ENCODE measurements at regions not wholly inside any gene's neighbourhood (a gene's known extent, or its start where the extent isn't known, plus 50 kb on each side); places are given as distances from the start of the nearest gene placed in this dataset.

DNA sequence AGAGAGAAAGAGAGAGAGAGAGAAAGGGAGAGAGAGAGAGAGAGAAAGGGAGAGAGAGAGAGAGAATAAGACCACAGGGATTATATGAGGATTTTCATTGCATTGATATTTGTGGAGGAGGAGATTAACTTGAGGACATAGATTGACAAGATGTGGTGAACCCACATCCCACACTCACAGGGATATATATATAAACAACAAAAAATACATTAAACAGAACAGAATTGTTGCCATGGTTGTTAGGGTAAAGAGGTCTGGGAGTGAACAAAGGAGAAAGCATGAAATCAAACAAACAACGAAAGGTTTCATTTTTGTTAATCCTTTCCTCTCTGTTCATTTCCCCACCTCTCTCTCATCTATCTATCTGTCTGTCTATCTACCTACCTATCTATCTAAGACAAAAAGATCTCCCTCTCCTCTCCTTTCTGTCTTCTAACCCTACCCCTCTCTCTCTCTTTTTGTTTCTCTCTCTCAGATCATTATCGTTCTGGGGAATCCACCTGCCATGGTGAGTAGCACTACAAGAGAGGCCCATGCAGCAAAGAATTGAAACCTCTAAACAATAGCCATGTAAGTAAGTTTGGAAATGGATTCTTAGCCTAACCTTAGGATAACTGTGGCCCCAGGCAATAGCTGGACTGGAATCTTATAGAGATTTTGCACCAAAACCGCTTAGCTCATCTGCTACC is 280.9 kb downstream of the RAP2B start:
- intact Hi-C loops (cut with micrococcal nuclease; ENCODE audit: unreplicated experiment) = no loop called here
- TF ChIP-seq, protein P1, sequence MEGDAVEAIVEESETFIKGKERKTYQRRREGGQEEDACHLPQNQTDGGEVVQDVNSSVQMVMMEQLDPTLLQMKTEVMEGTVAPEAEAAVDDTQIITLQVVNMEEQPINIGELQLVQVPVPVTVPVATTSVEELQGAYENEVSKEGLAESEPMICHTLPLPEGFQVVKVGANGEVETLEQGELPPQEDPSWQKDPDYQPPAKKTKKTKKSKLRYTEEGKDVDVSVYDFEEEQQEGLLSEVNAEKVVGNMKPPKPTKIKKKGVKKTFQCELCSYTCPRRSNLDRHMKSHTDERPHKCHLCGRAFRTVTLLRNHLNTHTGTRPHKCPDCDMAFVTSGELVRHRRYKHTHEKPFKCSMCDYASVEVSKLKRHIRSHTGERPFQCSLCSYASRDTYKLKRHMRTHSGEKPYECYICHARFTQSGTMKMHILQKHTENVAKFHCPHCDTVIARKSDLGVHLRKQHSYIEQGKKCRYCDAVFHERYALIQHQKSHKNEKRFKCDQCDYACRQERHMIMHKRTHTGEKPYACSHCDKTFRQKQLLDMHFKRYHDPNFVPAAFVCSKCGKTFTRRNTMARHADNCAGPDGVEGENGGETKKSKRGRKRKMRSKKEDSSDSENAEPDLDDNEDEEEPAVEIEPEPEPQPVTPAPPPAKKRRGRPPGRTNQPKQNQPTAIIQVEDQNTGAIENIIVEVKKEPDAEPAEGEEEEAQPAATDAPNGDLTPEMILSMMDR (IDR thresholded peaks at IDR 0.05; ENCODE audit: insufficient read depth in 1 of 2, low read depth in 1 of 2, low read length in 1 of 2, severe bottlenecking in 1 of 2, unreplicated experiment in 1 of 2) = no peak
- Mint-ChIP-seq H3K36me3 (ENCODE audit: insufficient read depth, unreplicated experiment) (no peaks in the 10 kb centered on the region), H3K27ac (ENCODE audit: unreplicated experiment) (no peak overlapping the region), H3K4me1 (ENCODE audit: low read depth, unreplicated experiment) (peaks cover 5% of the 10 kb centered on the region), H3K9me3 (ENCODE audit: unreplicated experiment) (no peaks in the 10 kb centered on the region), H3K4me3 (ENCODE audit: unreplicated experiment) (no peak overlapping the region), H3K27me3 (ENCODE audit: insufficient read depth, unreplicated experiment) (no peaks in the 10 kb centered on the region)
- POLR2A ChIA-PET = no interaction called here
- H3K9me3 ChIP-seq = no peaks in the 10 kb centered on the region
- no TSS peak for BruUV-seq (replicated peaks)
- DNase-seq = no peak
- H3K36me3 ChIP-seq (ENCODE audit: control insufficient read depth, insufficient read depth, low read length) = no peaks in the 10 kb centered on the region
- no peaks in the 10 kb centered on the region for H3K4me1 ChIP-seq
- H3K27me3 ChIP-seq (replicated peaks; ENCODE audit: control insufficient read depth, insufficient read depth, low read length) = no peaks in the 10 kb centered on the region
- H3K4me3 ChIP-seq (ENCODE audit: low read depth, low read length) = no peak overlapping the region
- CTCF ChIA-PET = no interaction called here

GRCh38 chr3:153443961-153444360 is 281.9 kb downstream of the RAP2B start:
- H3K4me3 ChIP-seq (ENCODE audit: low read depth, low read length) = no peak overlapping the region
- H3K4me1 ChIP-seq = no peaks in the 10 kb centered on the region
- no peaks in the 10 kb centered on the region for H3K9me3 Mint-ChIP-seq (ENCODE audit: unreplicated experiment)
- no peaks in the 10 kb centered on the region for H3K36me3 ChIP-seq (ENCODE audit: control insufficient read depth, insufficient read depth, low read length)
- BruUV-seq (replicated peaks) = no TSS peak
- peaks cover 5% of the 10 kb centered on the region for H3K4me1 Mint-ChIP-seq (ENCODE audit: low read depth, unreplicated experiment)
- POLR2A ChIA-PET = no interaction called here
- no peaks in the 10 kb centered on the region for H3K27me3 Mint-ChIP-seq (ENCODE audit: insufficient read depth, unreplicated experiment)
- CTCF ChIA-PET = interaction anchor here (0.7 to 1.0 kb wide), 2 partner anchors 244 to 324 kb away, joined by 3 to 5 read pairs; no protein-coding TSS in a partner anchor
- no peaks in the 10 kb centered on the region for H3K27me3 ChIP-seq (replicated peaks; ENCODE audit: control insufficient read depth, insufficient read depth, low read length)
- TF ChIP-seq, protein P1 (IDR thresholded peaks at IDR 0.05; ENCODE audit: insufficient read depth in 1 of 2, low read depth in 1 of 2, low read length in 1 of 2, severe bottlenecking in 1 of 2, unreplicated experiment in 1 of 2) = peak; percentile 20 to 33
- intact Hi-C loops (cut with micrococcal nuclease; ENCODE audit: unreplicated experiment) = loop anchor here (1.0 to 2.0 kb wide), 2 partner anchors 151 to 325 kb away; no protein-coding TSS in a partner anchor
- H3K27ac Mint-ChIP-seq (ENCODE audit: unreplicated experiment) = no peak overlapping the region
- peak in 1 of 2 experiments; percentile 15 for DNase-seq
- no peaks in the 10 kb centered on the region for H3K9me3 ChIP-seq
- H3K36me3 Mint-ChIP-seq (ENCODE audit: insufficient read depth, unreplicated experiment) = no peaks in the 10 kb centered on the region
- no peak overlapping the region for H3K4me3 Mint-ChIP-seq (ENCODE audit: unreplicated experiment)

DNA sequence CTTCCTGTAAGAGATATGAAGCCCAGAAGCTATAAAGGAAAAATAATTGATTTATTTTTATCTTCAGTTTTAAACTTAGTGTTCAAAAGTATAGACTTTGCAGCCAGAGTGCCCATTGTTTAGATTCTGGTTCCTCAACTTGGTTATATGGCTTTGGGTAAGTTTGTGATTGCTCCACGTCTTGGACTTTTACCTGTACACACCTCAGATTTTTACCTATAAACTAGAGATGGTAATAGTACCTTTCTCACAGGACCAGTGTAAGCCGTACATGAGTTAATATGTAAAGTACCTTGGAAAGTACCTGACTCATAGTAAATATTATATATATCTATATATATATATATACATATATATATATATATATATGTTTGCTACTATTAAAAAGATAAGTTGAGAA is 283.8 kb downstream of the RAP2B start:
- Mint-ChIP-seq H3K4me3 (ENCODE audit: unreplicated experiment) (no peak overlapping the region), H3K4me1 (ENCODE audit: low read depth, unreplicated experiment) (no peaks in the 10 kb centered on the region), H3K9me3 (ENCODE audit: unreplicated experiment) (no peaks in the 10 kb centered on the region), H3K27ac (ENCODE audit: unreplicated experiment) (no peak overlapping the region), H3K36me3 (ENCODE audit: insufficient read depth, unreplicated experiment) (no peaks in the 10 kb centered on the region), H3K27me3 (ENCODE audit: insufficient read depth, unreplicated experiment) (no peaks in the 10 kb centered on the region)
- H3K9me3 ChIP-seq = no peaks in the 10 kb centered on the region
- H3K4me1 ChIP-seq = no peaks in the 10 kb centered on the region
- DNase-seq = no peak
- BruUV-seq (replicated peaks) = no TSS peak
- H3K4me3 ChIP-seq (ENCODE audit: low read depth, low read length) = no peak overlapping the region
- H3K36me3 ChIP-seq (ENCODE audit: control insufficient read depth, insufficient read depth, low read length) = no peaks in the 10 kb centered on the region
- intact Hi-C loops (cut with micrococcal nuclease; ENCODE audit: unreplicated experiment) = loop anchor here (2.0 kb wide), 1 partner anchor 149 kb away; no protein-coding TSS in a partner anchor
- ChIA-PET POLR2A (no interaction called here), CTCF (no interaction called here)
- TF ChIP-seq, protein P1 (IDR thresholded peaks at IDR 0.05; ENCODE audit: insufficient read depth in 1 of 2, low read depth in 1 of 2, low read length in 1 of 2, severe bottlenecking in 1 of 2, unreplicated experiment in 1 of 2) = no peak
- H3K27me3 ChIP-seq (replicated peaks; ENCODE audit: control insufficient read depth, insufficient read depth, low read length) = no peaks in the 10 kb centered on the region

All from Caco-2 (cell line).